ENCODE measurements at regions not wholly inside any gene's neighbourhood (a gene's known extent, or its start where the extent isn't known, plus 50 kb on each side); places are given as distances from the start of the nearest gene placed in this dataset.

DNA sequence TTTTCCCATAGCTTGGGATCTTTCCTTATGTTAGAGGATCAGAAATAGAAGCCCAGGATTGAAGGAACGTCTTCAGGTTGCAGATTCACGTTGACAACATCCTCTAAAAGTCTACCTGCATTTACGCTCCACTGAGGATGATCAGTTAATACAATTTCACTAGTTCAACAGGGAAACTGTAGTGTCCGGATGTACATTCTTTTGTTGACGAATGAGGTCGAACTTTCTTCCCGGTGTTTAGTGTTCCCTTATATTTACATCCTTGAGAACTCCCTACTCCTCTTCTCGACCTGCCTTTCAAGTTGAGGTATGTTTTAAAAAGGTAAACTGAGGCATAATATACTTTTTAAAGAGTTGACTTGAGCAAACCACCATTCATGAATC, 74.8 kb downstream of the SIK1 start:
- no peaks in the 10 kb centered on the region for H3K9me3 ChIP-seq
- TF ChIP-seq, protein P1, sequence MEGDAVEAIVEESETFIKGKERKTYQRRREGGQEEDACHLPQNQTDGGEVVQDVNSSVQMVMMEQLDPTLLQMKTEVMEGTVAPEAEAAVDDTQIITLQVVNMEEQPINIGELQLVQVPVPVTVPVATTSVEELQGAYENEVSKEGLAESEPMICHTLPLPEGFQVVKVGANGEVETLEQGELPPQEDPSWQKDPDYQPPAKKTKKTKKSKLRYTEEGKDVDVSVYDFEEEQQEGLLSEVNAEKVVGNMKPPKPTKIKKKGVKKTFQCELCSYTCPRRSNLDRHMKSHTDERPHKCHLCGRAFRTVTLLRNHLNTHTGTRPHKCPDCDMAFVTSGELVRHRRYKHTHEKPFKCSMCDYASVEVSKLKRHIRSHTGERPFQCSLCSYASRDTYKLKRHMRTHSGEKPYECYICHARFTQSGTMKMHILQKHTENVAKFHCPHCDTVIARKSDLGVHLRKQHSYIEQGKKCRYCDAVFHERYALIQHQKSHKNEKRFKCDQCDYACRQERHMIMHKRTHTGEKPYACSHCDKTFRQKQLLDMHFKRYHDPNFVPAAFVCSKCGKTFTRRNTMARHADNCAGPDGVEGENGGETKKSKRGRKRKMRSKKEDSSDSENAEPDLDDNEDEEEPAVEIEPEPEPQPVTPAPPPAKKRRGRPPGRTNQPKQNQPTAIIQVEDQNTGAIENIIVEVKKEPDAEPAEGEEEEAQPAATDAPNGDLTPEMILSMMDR (IDR thresholded peaks at IDR 0.05) = no peak
- no peak overlapping the region for H3K27ac ChIP-seq
- no peaks in the 10 kb centered on the region for H3K36me3 ChIP-seq
- H3K4me1 ChIP-seq (ENCODE audit: control insufficient read depth in 1 of 2, insufficient read depth in 1 of 2, low read depth in 1 of 2, low read length in 1 of 2) = no peaks in the 10 kb centered on the region
- H3K27me3 ChIP-seq = no peaks in the 10 kb centered on the region
- no peak overlapping the region for H3K4me3 ChIP-seq (ENCODE audit: low read depth in 1 of 2, low read length in 1 of 2)

DNA sequence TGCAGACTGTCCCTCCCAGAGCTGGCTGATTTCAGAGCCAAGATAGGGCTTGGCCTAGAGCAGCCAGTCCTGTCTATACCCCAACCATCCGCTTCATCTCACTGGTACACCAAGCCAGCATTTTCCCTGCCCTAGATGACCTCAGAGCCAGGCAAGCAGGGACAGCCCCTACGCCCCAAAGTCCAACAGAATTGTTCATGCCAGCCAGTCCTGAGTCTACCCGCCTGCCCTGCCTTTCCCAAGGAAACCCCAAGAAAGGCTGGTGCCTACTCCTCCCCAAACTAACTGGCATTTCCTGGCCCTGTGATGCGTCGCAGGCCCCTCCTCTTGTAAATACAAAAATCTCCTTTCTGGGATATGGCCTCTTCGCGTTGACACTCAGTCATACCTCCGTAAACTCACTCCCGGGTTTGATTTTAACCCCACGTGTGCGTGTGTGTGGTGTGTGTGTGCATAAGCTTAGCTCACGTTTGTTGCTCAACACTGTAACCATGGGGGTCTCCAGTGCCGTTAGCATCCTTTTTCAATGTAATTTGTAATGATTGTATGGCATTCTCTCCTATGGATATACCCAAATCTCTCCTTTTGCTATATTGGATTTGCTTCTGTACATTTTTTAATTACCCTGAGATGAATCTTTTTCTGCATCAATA, 75.3 kb downstream of the SIK1 start:
- Histone ChIP-seq H3K36me3 (no peaks in the 10 kb centered on the region), H3K4me3 (ENCODE audit: low read depth in 1 of 2, low read length in 1 of 2) (no peak overlapping the region), H3K9me3 (no peaks in the 10 kb centered on the region), H3K4me1 (ENCODE audit: control insufficient read depth in 1 of 2, insufficient read depth in 1 of 2, low read depth in 1 of 2, low read length in 1 of 2) (no peaks in the 10 kb centered on the region), H3K27me3 (no peaks in the 10 kb centered on the region), H3K27ac (no peak overlapping the region)
- TF ChIP-seq, protein P1 (IDR thresholded peaks at IDR 0.05) = no peak

DNA sequence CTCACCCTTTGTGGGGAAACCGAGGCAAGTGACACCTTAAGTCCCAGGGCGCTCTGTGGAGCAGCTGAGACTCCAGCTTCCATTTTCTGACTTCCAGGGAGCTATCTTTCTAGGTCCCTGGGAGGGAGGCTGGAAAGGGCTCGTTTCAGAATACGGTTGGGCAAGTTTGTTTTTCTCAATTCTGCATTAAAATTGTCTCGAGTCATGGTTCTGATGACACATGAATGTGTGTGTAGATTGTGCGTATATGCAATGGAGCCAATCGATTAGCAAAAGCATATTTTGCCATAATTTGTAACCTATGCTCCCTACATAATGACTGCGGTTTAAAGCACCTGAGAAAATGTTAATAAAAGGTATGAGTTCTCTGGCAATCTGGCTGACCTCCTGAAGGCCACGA, 77.3 kb downstream of the SIK1 start:
- Histone ChIP-seq H3K4me1 (ENCODE audit: control insufficient read depth in 1 of 2, insufficient read depth in 1 of 2, low read depth in 1 of 2, low read length in 1 of 2) (peaks cover 0 to 9% of the 10 kb centered on the region in 2 experiments), H3K36me3 (no peaks in the 10 kb centered on the region), H3K27me3 (peaks cover 9% of the 10 kb centered on the region), H3K27ac (no peak overlapping the region), H3K9me3 (no peaks in the 10 kb centered on the region), H3K4me3 (ENCODE audit: low read depth in 1 of 2, low read length in 1 of 2) (no peak overlapping the region)
- TF ChIP-seq, protein P1 (IDR thresholded peaks at IDR 0.05) = no peak

DNA sequence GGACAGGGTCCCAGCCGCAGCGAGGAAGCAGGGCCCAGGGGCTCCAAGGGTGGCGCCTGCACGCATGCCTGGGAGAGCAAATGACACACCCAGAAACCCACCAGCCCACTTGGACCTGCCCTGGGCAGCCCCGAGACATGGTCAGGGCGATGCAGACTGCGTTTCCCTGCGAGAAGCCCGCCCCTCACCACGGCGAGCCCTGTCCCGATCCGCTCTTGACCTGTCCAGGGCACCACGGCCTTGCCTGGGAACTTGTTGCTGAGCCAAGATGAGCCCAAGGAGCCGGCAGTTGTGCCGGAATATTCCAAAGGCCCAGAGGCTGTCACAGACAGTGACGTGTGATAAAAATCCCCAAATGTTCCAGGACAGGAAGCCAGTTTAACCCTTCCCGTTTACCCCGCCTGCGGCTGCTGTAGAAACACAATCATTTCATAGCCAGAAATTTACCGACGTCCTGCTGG, 78.1 kb downstream of the SIK1 start:
- H3K36me3 ChIP-seq = no peaks in the 10 kb centered on the region
- no peaks in the 10 kb centered on the region for H3K9me3 ChIP-seq
- peaks cover 0 to 9% of the 10 kb centered on the region in 2 experiments for H3K4me1 ChIP-seq (ENCODE audit: control insufficient read depth in 1 of 2, insufficient read depth in 1 of 2, low read depth in 1 of 2, low read length in 1 of 2)
- TF ChIP-seq, protein P1 (IDR thresholded peaks at IDR 0.05) = no peak
- H3K27me3 ChIP-seq = peaks cover 9% of the 10 kb centered on the region
- no peak overlapping the region for H3K4me3 ChIP-seq (ENCODE audit: low read depth in 1 of 2, low read length in 1 of 2)
- H3K27ac ChIP-seq = no peak overlapping the region

DNA sequence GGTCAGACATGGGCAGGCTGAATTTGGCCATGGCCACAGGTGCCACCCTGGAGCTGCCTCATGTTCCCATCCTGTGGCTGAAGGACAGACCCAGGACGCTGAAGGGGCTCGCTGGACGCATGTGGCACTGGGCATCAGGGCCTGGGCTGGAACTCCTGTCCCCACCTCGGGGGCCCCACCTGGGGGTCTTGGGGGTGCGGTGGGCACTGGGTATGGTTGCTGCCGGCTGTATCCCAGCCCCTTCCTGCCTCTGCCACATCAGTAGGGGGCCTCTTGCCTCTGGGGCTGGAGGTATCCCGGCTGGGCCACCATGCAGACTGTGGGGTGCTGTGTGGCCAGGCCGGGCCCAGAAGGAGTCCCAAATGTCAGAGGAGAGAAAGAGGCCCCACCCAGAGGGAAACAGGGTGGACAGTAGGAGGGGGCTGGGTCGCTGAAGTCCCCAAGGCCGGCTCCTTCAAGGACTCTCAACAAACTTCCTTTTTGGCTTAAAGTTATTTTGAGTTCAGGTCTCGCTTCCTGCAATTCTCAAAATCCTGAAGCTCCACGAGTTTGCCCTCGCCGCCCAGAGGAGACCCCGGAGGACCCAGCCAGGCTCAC, 78.7 kb downstream of the SIK1 start:
- no peak overlapping the region for H3K27ac ChIP-seq
- no peak overlapping the region for H3K4me3 ChIP-seq (ENCODE audit: low read depth in 1 of 2, low read length in 1 of 2)
- H3K9me3 ChIP-seq = no peaks in the 10 kb centered on the region
- no peaks in the 10 kb centered on the region for H3K36me3 ChIP-seq
- TF ChIP-seq, protein P1 (IDR thresholded peaks at IDR 0.05) = no peak
- peaks cover 9% of the 10 kb centered on the region for H3K27me3 ChIP-seq
- H3K4me1 ChIP-seq (ENCODE audit: control insufficient read depth in 1 of 2, insufficient read depth in 1 of 2, low read depth in 1 of 2, low read length in 1 of 2) = peaks cover 0 to 9% of the 10 kb centered on the region in 2 experiments

Data from neutrophil (primary cell).